Endodermal cell (in vitro differentiated cells): ENCODE measurements at regions not wholly inside any gene's neighbourhood (a gene's known extent, or its start where the extent isn't known, plus 50 kb on each side); places are given as distances from the start of the nearest gene placed in this dataset.

Source experiments
- DNase-seq: peaks from one replicate; pipeline ENCODE4 v3.0.0-alpha.2; 2017
- H3K27ac ChIP-seq: 2 replicates; pipeline ENCODE4 v1.5.1; 2013; ENCODE audit warnings: mild to moderate bottlenecking, low read depth, low read length, moderate library complexity
- H3K27me3 ChIP-seq: 2 replicates; pipeline ENCODE4 v1.6.1; 2013; ENCODE audit warnings: mild to moderate bottlenecking, low read length, moderate library complexity; ENCODE audit not compliant: insufficient read depth, control insufficient read depth, poor library complexity, severe bottlenecking
- H3K36me3 ChIP-seq: 2 replicates; pipeline ENCODE4 v1.7.0; 2013; ENCODE audit warnings: mild to moderate bottlenecking, low read length, moderate library complexity; ENCODE audit not compliant: control insufficient read depth, insufficient read depth
- H3K4me1 ChIP-seq: one replicate; pipeline ENCODE4 v1.7.0; 2013; ENCODE audit warnings: low read length; ENCODE audit not compliant: control insufficient read depth, insufficient read depth
- H3K4me3 ChIP-seq: 2 replicates; pipeline ENCODE4 v1.5.1; 2013; ENCODE audit warnings: mild to moderate bottlenecking, low read length, moderate library complexity
- H3K9ac ChIP-seq: 2 replicates; pipeline ENCODE4 v1.6.1; 2013; ENCODE audit warnings: mild to moderate bottlenecking, low read length, moderate library complexity; ENCODE audit not compliant: poor library complexity, severe bottlenecking; ENCODE audit errors: extremely low read depth
- H3K9me3 ChIP-seq: 2 replicates; pipeline ENCODE4 v1.6.1; 2013; ENCODE audit warnings: mild to moderate bottlenecking, low read length, moderate library complexity; ENCODE audit not compliant: control insufficient read depth
- H3K27ac Mint-ChIP-seq: 2 replicates; pipeline ENCODE4 v1.8.0; 2020; ENCODE audit warnings: mixed read lengths
- H3K27me3 Mint-ChIP-seq: 2 replicates; pipeline ENCODE4 v1.8.0; 2021; ENCODE audit warnings: mild to moderate bottlenecking, mixed read lengths; ENCODE audit not compliant: insufficient read depth
- H3K36me3 Mint-ChIP-seq: 2 replicates; pipeline ENCODE4 v1.8.0; 2020; ENCODE audit warnings: low read depth, mixed read lengths
- H3K4me1 Mint-ChIP-seq: 2 replicates; pipeline ENCODE4 v1.8.0; 2020; ENCODE audit warnings: mixed read lengths
- H3K4me3 Mint-ChIP-seq: 2 replicates; pipeline ENCODE4 v1.8.0; 2020; ENCODE audit warnings: mild to moderate bottlenecking, moderate library complexity, mixed read lengths
- H3K9me3 Mint-ChIP-seq: 2 replicates; pipeline ENCODE4 v1.8.0; 2020; ENCODE audit warnings: mild to moderate bottlenecking, mixed read lengths
- CTCF ChIP-seq: fragments of 200-600 bp; sonication (generic); conservative IDR thresholded peaks from 2 replicates; pipeline ENCODE4 v1.5.0; 2021; ENCODE audit warnings: antibody characterized with exemption, mild to moderate bottlenecking
- WGBS, 2 experiments: methylation state at CpG; one replicate each; pipeline versions ENCODE4 v1.1.5 to v1.1.7; 2013; ENCODE audit warnings: missing lambda C conversion rate in 2 of 2, mixed read lengths in 1 of 2; ENCODE audit not compliant: insufficient coverage in 1 of 2, insufficient read length in 1 of 2; 5-methylcytosine and 5-hydroxymethylcytosine counted together

- DNase-seq: no peak
- no peaks in the 10 kb centered on the region for H3K27me3 ChIP-seq
- Mint-ChIP-seq H3K9me3 (peaks cover 4% of the 10 kb centered on the region), H3K36me3 (no peaks in the 10 kb centered on the region), H3K27ac (no peak overlapping the region), H3K4me3 (no peak overlapping the region), H3K4me1 (no peaks in the 10 kb centered on the region), H3K27me3 (no peaks in the 10 kb centered on the region)
- no peak overlapping the region for H3K9ac ChIP-seq
- no peak overlapping the region for H3K4me3 ChIP-seq
- 67 to 69% methylated on average over 2 of the region's 2 CpGs for WGBS, 2 experiments
- no peaks in the 10 kb centered on the region for H3K36me3 ChIP-seq
- H3K27ac ChIP-seq: no peak overlapping the region
- H3K4me1 ChIP-seq: no peaks in the 10 kb centered on the region
- TF ChIP-seq CTCF: no peak
- H3K9me3 ChIP-seq: no peaks in the 10 kb centered on the region
These were observed 93.5 kb downstream of the ZIC4 start for GRCh38 chr3:147312786-147313280.

DNA sequence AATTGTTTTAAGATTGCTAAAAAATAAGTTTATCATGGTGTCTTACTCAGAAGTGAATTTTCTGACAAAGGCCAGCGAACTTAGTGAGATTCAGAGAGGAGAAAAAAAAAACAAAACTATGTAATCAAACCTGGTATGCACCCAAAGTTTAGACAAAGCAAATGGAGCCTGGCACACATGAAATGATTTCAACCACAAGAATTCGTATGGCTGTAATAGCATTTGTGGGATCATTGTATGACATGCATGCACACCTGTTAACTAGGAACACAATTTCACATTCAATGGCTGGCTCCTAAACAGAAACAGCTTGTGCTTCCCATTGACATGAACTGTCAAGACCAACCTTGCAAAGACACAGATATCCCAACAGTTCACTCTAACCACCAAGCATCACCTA is 94.6 kb downstream of the ZIC4 start:
- Mint-ChIP-seq H3K27me3 (no peaks in the 10 kb centered on the region), H3K36me3 (no peaks in the 10 kb centered on the region), H3K9me3 (no peaks in the 10 kb centered on the region), H3K27ac (no peak overlapping the region), H3K4me1 (no peaks in the 10 kb centered on the region), H3K4me3 (no peak overlapping the region)
- no peaks in the 10 kb centered on the region for H3K27me3 ChIP-seq
- H3K9me3 ChIP-seq: no peaks in the 10 kb centered on the region
- H3K9ac ChIP-seq: no peak overlapping the region
- 81 to 100% methylated on average over 1 to 2 of the region's 2 CpGs for WGBS, 2 experiments
- H3K4me1 ChIP-seq: no peaks in the 10 kb centered on the region
- DNase-seq: no peak
- no peak for TF ChIP-seq CTCF
- no peak overlapping the region for H3K4me3 ChIP-seq
- H3K36me3 ChIP-seq: no peaks in the 10 kb centered on the region
- no peak overlapping the region for H3K27ac ChIP-seq

DNA sequence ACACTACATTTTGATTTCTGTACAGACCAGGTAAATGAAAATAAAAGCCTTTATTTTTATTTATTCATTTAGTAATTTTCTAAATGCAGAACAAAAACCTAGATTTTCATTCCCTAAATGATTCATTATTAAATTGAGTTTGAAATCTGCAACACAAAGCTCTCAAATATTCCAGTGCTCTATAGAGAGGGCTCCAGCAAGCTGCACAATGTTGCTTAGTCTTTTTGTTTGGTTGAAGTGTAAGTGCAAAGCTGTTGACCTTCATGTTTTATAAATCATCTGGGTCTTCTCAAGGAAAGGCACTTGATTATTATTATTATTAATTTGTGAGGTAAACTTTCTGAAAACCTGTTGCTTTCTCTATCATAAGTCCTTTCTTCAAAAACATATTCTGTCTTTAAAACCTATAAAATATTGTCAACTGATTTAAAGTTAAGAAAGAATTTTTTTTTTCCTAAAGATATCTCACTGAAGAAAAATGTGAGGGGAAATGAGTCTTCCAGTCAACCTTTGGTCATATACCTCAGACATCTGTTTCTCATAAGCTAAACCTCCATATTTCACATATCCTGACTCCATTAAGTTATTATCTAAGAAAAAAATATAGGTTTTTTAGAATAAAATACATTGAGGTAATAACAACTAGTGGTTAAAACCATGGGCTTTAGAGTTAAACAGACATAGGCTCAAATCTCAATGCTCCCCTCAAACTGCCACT is 100.7 kb downstream of the ZIC4 start:
- H3K36me3 ChIP-seq: no peaks in the 10 kb centered on the region
- H3K4me3 Mint-ChIP-seq: no peak overlapping the region
- no peaks in the 10 kb centered on the region for H3K4me1 ChIP-seq
- H3K27me3 Mint-ChIP-seq: no peaks in the 10 kb centered on the region
- no peak overlapping the region for H3K9ac ChIP-seq
- peaks cover 4% of the 10 kb centered on the region for H3K4me1 Mint-ChIP-seq
- peaks cover 3% of the 10 kb centered on the region for H3K9me3 Mint-ChIP-seq
- H3K27ac Mint-ChIP-seq: no peak overlapping the region
- H3K27me3 ChIP-seq: no peaks in the 10 kb centered on the region
- H3K9me3 ChIP-seq: no peaks in the 10 kb centered on the region
- no peak for DNase-seq
- H3K27ac ChIP-seq: no peak overlapping the region
- H3K36me3 Mint-ChIP-seq: no peaks in the 10 kb centered on the region
- no peak for TF ChIP-seq CTCF
- H3K4me3 ChIP-seq: no peak overlapping the region
